ENCODE measurements at regions not wholly inside any gene's neighbourhood (a gene's known extent, or its start where the extent isn't known, plus 50 kb on each side); places are given as distances from the start of the nearest gene placed in this dataset.

GRCh38 chr20:6468423-6469116 lies 298.9 kb upstream of the BMP2 start:
- WGBS, 2 experiments (ENCODE audit: insufficient coverage in 2 of 2), result 100% methylated on average over 2 of the region's 2 CpGs; no CpG with 5 or more reads in 1 of the 2 experiments
- no peak overlapping the region for H3K4me3 ChIP-seq (ENCODE audit: extremely low read depth, insufficient read depth, low read length, poor library complexity, severe bottlenecking)
- H3K27ac ChIP-seq (ENCODE audit: low read depth, low read length, severe bottlenecking), result no peak overlapping the region
- no peaks in the 10 kb centered on the region for H3K4me1 ChIP-seq (ENCODE audit: control insufficient read depth, insufficient read depth, low read length, poor library complexity, severe bottlenecking)
- no peaks in the 10 kb centered on the region for H3K36me3 ChIP-seq (ENCODE audit: control insufficient read depth, insufficient read depth, low read length)
- no peaks in the 10 kb centered on the region for H3K9me3 ChIP-seq (ENCODE audit: control insufficient read depth, low read length)

DNA sequence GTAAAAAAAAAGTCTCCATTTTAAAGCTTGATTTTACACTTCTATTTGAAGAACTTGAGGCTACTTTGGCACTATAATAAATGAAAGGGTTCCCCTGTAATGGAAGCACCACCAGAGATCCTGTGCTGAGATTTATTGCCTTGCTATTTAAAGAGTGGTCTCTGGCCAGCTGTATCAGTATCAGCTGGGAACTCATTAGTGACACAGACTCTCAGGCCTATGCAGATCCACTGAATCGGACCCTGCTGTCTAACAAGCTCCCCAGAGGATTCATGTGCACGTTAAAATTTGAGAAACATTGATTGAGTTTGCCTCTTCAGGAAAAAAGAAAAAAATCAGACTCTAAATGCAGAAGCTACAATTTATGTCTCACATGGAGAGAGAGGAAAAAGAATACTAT lies 299.9 kb upstream of the BMP2 start:
- 100% methylated on average over 1 of the region's 2 CpGs; no CpG with 5 or more reads in 1 of the 2 experiments for WGBS, 2 experiments (ENCODE audit: insufficient coverage in 2 of 2)
- no peaks in the 10 kb centered on the region for H3K4me1 ChIP-seq (ENCODE audit: control insufficient read depth, insufficient read depth, low read length, poor library complexity, severe bottlenecking)

GRCh38 chr20:6466075-6466810 lies 301.2 kb upstream of the BMP2 start:
- H3K27ac ChIP-seq (ENCODE audit: low read depth, low read length, severe bottlenecking), result no peak overlapping the region
- no peaks in the 10 kb centered on the region for H3K4me1 ChIP-seq (ENCODE audit: control insufficient read depth, insufficient read depth, low read length, poor library complexity, severe bottlenecking)
- no peak overlapping the region for H3K4me3 ChIP-seq (ENCODE audit: extremely low read depth, insufficient read depth, low read length, poor library complexity, severe bottlenecking)
- WGBS, 2 experiments (ENCODE audit: insufficient coverage in 2 of 2), result 90% methylated on average over 2 of the region's 6 CpGs; no CpG with 5 or more reads in 1 of the 2 experiments
- no peaks in the 10 kb centered on the region for H3K36me3 ChIP-seq (ENCODE audit: control insufficient read depth, insufficient read depth, low read length)
- no peaks in the 10 kb centered on the region for H3K9me3 ChIP-seq (ENCODE audit: control insufficient read depth, low read length)

More for the DNA sequence above, 299.9 kb upstream of the BMP2 start:
- Histone ChIP-seq H3K36me3 (ENCODE audit: control insufficient read depth, insufficient read depth, low read length) (no peaks in the 10 kb centered on the region), H3K4me3 (ENCODE audit: extremely low read depth, insufficient read depth, low read length, poor library complexity, severe bottlenecking) (no peak overlapping the region), H3K27ac (ENCODE audit: low read depth, low read length, severe bottlenecking) (no peak overlapping the region), H3K9me3 (ENCODE audit: control insufficient read depth, low read length) (no peaks in the 10 kb centered on the region)

DNA sequence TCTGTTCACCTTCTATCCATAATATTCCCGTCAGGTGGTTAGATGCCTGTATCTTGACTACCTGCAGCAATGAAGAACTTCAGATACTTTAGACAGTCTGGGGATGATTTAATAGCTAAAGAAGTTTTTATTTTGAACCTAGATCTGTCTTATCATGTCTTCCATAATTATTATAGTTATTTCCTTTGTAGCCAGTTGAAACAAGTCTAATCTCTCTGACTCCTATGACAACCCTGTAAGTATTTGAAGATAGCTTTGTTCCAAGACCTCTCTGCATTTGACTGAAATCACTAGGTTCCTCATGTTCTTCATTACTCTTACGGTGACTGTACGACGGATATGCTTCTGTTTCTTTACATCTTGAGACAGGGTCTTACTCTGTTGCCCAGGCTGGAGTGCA lies 316.6 kb upstream of the BMP2 start:
- WGBS, 2 experiments (ENCODE audit: insufficient coverage in 2 of 2), result 67% methylated on average over 3 of the region's 4 CpGs; no CpG with 5 or more reads in 1 of the 2 experiments
- Histone ChIP-seq H3K4me3 (ENCODE audit: extremely low read depth, insufficient read depth, low read length, poor library complexity, severe bottlenecking) (no peak overlapping the region), H3K27ac (ENCODE audit: low read depth, low read length, severe bottlenecking) (no peak overlapping the region)

DNA sequence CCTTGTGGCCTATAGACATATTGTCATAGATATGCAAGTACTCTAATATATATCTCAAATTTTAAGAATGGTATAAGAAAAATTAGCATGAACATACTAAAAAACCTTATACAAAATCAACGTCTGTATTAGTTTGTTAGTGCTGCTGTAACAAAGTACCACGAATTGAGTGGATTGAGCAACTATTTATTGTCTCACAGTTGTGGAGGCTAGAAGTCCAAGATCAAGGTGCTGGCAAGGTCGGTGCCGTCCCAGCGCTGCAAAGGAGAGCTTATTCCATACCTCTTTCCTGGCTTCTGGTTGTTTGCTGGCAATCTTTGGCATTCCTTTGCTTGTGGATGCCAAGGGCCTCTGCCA lies 317.6 kb upstream of the FERMT1 start:
- Histone ChIP-seq H3K4me3 (ENCODE audit: extremely low read depth, insufficient read depth, low read length, poor library complexity, severe bottlenecking) (no peak overlapping the region), H3K27ac (ENCODE audit: low read depth, low read length, severe bottlenecking) (no peak overlapping the region), H3K4me1 (ENCODE audit: control insufficient read depth, insufficient read depth, low read length, poor library complexity, severe bottlenecking) (no peaks in the 10 kb centered on the region), H3K36me3 (ENCODE audit: control insufficient read depth, insufficient read depth, low read length) (no peaks in the 10 kb centered on the region), H3K9me3 (ENCODE audit: control insufficient read depth, low read length) (no peaks in the 10 kb centered on the region)
- 96 to 100% methylated on average over 4 of the region's 5 CpGs for WGBS, 2 experiments (ENCODE audit: insufficient coverage in 2 of 2)

More for the DNA sequence above, 316.6 kb upstream of the BMP2 start:
- no peaks in the 10 kb centered on the region for H3K4me1 ChIP-seq (ENCODE audit: control insufficient read depth, insufficient read depth, low read length, poor library complexity, severe bottlenecking)
- no peaks in the 10 kb centered on the region for H3K36me3 ChIP-seq (ENCODE audit: control insufficient read depth, insufficient read depth, low read length)
- H3K9me3 ChIP-seq (ENCODE audit: control insufficient read depth, low read length), result no peaks in the 10 kb centered on the region

GRCh38 chr20:6439737-6440442 lies 317.1 kb upstream of the FERMT1 start:
- H3K27ac ChIP-seq (ENCODE audit: low read depth, low read length, severe bottlenecking), result no peak overlapping the region
- no peak overlapping the region for H3K4me3 ChIP-seq (ENCODE audit: extremely low read depth, insufficient read depth, low read length, poor library complexity, severe bottlenecking)
- 88 to 100% methylated on average over 1 to 2 of the region's 3 CpGs for WGBS, 2 experiments (ENCODE audit: insufficient coverage in 2 of 2)

GRCh38 chr20:6434131-6434530 lies 311.3 kb upstream of the FERMT1 start:
- no CpG with 5 or more reads among the region's 2 CpGs for WGBS, 2 experiments (ENCODE audit: insufficient coverage in 2 of 2)
- Histone ChIP-seq H3K36me3 (ENCODE audit: control insufficient read depth, insufficient read depth, low read length) (no peaks in the 10 kb centered on the region), H3K4me1 (ENCODE audit: control insufficient read depth, insufficient read depth, low read length, poor library complexity, severe bottlenecking) (no peaks in the 10 kb centered on the region), H3K4me3 (ENCODE audit: extremely low read depth, insufficient read depth, low read length, poor library complexity, severe bottlenecking) (no peak overlapping the region), H3K9me3 (ENCODE audit: control insufficient read depth, low read length) (no peaks in the 10 kb centered on the region), H3K27ac (ENCODE audit: low read depth, low read length, severe bottlenecking) (no peak overlapping the region)

More at GRCh38 chr20:6439737-6440442, 317.1 kb upstream of the FERMT1 start:
- Histone ChIP-seq H3K9me3 (ENCODE audit: control insufficient read depth, low read length) (no peaks in the 10 kb centered on the region), H3K4me1 (ENCODE audit: control insufficient read depth, insufficient read depth, low read length, poor library complexity, severe bottlenecking) (no peaks in the 10 kb centered on the region), H3K36me3 (ENCODE audit: control insufficient read depth, insufficient read depth, low read length) (no peaks in the 10 kb centered on the region)

DNA sequence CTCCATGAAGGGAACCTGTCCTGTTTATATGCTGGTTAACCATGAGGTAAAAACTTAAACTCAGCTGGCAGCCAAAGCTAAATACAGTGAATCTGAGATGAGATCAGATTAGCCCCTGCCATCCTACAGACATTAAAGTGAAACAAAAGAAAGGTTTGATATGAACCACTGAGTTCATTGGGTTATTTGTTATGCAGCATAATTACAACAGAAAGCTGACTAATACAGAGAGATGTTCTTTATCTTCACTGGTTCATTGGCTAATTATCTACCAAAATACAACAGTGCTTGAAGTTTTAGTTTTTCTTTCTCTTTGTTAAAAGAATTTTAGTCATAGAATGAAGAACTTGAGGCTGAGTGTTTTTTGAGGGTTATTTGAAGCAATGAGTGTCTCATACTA lies 307.6 kb upstream of the FERMT1 start:
- Histone ChIP-seq H3K4me1 (ENCODE audit: control insufficient read depth, insufficient read depth, low read length, poor library complexity, severe bottlenecking) (no peaks in the 10 kb centered on the region), H3K36me3 (ENCODE audit: control insufficient read depth, insufficient read depth, low read length) (no peaks in the 10 kb centered on the region), H3K9me3 (ENCODE audit: control insufficient read depth, low read length) (no peaks in the 10 kb centered on the region), H3K27ac (ENCODE audit: low read depth, low read length, severe bottlenecking) (no peak overlapping the region), H3K4me3 (ENCODE audit: extremely low read depth, insufficient read depth, low read length, poor library complexity, severe bottlenecking) (no peak overlapping the region)

- Histone ChIP-seq H3K4me3 (ENCODE audit: extremely low read depth, insufficient read depth, low read length, poor library complexity, severe bottlenecking) (no peak overlapping the region), H3K9me3 (ENCODE audit: control insufficient read depth, low read length) (no peaks in the 10 kb centered on the region), H3K27ac (ENCODE audit: low read depth, low read length, severe bottlenecking) (no peak overlapping the region), H3K36me3 (ENCODE audit: control insufficient read depth, insufficient read depth, low read length) (no peaks in the 10 kb centered on the region), H3K4me1 (ENCODE audit: control insufficient read depth, insufficient read depth, low read length, poor library complexity, severe bottlenecking) (no peaks in the 10 kb centered on the region)
- 89 to 94% methylated on average over 1 of the region's 1 CpG for WGBS, 2 experiments (ENCODE audit: insufficient coverage in 2 of 2)
These were observed 303.6 kb upstream of the FERMT1 start for GRCh38 chr20:6426287-6426891.

GRCh38 chr20:6421321-6422248 lies 298.8 kb upstream of the FERMT1 start:
- no peak overlapping the region for H3K4me3 ChIP-seq (ENCODE audit: extremely low read depth, insufficient read depth, low read length, poor library complexity, severe bottlenecking)
- no peak overlapping the region for H3K27ac ChIP-seq (ENCODE audit: low read depth, low read length, severe bottlenecking)
- no peaks in the 10 kb centered on the region for H3K9me3 ChIP-seq (ENCODE audit: control insufficient read depth, low read length)
- 83 to 89% methylated on average over 2 to 3 of the region's 8 CpGs for WGBS, 2 experiments (ENCODE audit: insufficient coverage in 2 of 2)
- H3K4me1 ChIP-seq (ENCODE audit: control insufficient read depth, insufficient read depth, low read length, poor library complexity, severe bottlenecking), result no peaks in the 10 kb centered on the region
- H3K36me3 ChIP-seq (ENCODE audit: control insufficient read depth, insufficient read depth, low read length), result no peaks in the 10 kb centered on the region

All from mesodermal cell (in vitro differentiated cells).